GM12875 (cell line): ENCODE measurements at regions not wholly inside any gene's neighbourhood (a gene's known extent, or its start where the extent isn't known, plus 50 kb on each side); places are given as distances from the start of the nearest gene placed in this dataset.

Experiments
- H3K4me3 ChIP-seq: one replicate; pipeline ENCODE4 v1.5.1; 2011; ENCODE audit warnings: low read depth, low read length, control low read depth
- CTCF ChIP-seq: IDR thresholded peaks from 2 replicates; pipeline ENCODE4 v1.5.1; 2011; ENCODE audit warnings: low read depth, mild to moderate bottlenecking, control low read depth, inconsistent platforms, low read length, moderate library complexity, borderline replicate concordance; ENCODE audit not compliant: insufficient read depth

GRCh38 chr13:39159393-39159792 lies 121.1 kb downstream of the NHLRC3 start:
- no peak overlapping the region for H3K4me3 ChIP-seq
- TF ChIP-seq CTCF = no peak

GRCh38 chr13:39159846-39160370 lies 121.7 kb downstream of the NHLRC3 start:
- H3K4me3 ChIP-seq = no peak overlapping the region
- TF ChIP-seq CTCF = no peak

- H3K4me3 ChIP-seq = no peak overlapping the region
- TF ChIP-seq CTCF = no peak
These were observed 128.8 kb downstream of the NHLRC3 start for GRCh38 chr13:39167018-39167417.

GRCh38 chr13:39170711-39171110 lies 132.5 kb downstream of the NHLRC3 start:
- no peak for TF ChIP-seq CTCF
- no peak overlapping the region for H3K4me3 ChIP-seq

- no peak for TF ChIP-seq CTCF
These were observed 147.1 kb downstream of the NHLRC3 start for GRCh38 chr13:39185326-39185725.

GRCh38 chr13:39186205-39186875 lies 148.1 kb downstream of the NHLRC3 start:
- no peak for TF ChIP-seq CTCF
- no peak overlapping the region for H3K4me3 ChIP-seq

More at GRCh38 chr13:39185326-39185725, 147.1 kb downstream of the NHLRC3 start:
- H3K4me3 ChIP-seq = no peak overlapping the region

GRCh38 chr13:39189778-39190177 lies 151.5 kb downstream of the NHLRC3 start:
- no peak for TF ChIP-seq CTCF
- H3K4me3 ChIP-seq = no peak overlapping the region
